Activated gamma-delta T cell treated with anti-CD3 and anti-CD28 coated beads, Interleukin-2, amount 50 U/mL, for 16 hours (primary cell): ENCODE measurements at regions not wholly inside any gene's neighbourhood (a gene's known extent, or its start where the extent isn't known, plus 50 kb on each side); places are given as distances from the start of the nearest gene placed in this dataset.

Experiments
- DNase-seq: peaks from one replicate; pipeline ENCODE4 v3.0.0-alpha.2; 2020; ENCODE audit warnings: low read depth

DNA sequence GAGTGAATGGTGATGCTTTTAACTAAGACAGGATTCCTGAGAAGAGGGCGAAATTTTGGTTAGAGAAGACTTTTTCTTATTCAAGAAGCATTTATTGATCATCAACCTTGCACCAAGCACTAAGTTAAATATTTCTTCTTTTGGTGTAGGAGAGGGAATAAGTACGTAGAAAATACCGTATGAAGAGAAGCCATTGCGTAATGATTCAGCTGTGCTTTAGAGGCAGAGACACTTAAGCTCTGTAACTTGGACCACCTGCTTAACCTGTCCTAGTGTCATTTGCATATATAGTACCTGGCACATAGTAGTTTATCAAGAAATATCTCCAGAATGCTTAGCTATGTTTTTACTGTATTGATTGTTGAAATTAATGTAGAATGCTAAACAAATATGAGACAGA lies 430.9 kb upstream of the ZNF608 start:
- no peak for DNase-seq

DNA sequence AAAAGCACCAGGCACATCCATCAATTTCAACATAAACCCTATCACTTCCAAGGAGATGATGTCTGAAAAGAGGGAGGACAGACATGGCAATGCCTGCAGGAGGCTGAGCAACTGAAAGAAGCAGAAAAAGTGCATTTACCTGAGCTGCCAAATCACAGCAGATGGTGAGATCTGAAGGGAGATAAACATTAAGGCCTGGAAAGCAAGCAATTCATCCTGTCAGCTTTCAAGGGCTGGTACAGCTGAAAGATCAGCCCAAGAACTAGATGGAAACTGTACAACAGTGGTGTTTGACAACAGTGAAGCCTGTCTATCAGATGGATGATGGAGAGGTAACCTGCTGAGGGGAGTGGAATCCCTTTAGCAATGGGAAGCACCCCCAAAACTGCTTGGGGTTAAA lies 433.2 kb upstream of the ZNF608 start:
- DNase-seq, result no peak

DNA sequence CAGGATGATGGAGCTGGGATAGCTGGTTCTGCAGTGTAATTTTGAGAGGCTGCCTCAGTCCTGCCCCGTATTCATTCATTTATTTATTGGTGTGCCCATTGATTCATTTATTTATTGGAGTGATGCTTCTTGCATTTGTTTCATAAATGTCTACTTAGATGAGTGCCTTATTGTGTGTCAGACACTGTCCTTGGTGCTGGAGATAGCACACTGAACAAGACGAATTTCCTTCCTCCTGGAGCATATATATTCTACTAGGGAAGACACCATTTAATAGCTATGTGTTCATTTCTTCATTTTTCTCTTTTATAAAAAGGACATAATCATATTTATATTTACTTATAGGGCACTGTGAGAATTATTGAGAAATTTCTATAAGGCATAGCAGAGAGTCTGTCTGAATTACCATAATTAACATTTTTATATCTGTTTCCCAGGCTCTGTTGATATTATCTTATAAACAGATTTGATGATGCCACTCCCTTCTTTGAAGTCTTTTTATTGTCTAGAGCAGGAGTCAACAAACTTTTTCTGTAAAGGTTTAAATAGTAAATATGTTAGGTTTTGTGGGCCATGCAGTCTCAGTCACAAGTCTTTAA lies 433.9 kb upstream of the ZNF608 start:
- no peak for DNase-seq

DNA sequence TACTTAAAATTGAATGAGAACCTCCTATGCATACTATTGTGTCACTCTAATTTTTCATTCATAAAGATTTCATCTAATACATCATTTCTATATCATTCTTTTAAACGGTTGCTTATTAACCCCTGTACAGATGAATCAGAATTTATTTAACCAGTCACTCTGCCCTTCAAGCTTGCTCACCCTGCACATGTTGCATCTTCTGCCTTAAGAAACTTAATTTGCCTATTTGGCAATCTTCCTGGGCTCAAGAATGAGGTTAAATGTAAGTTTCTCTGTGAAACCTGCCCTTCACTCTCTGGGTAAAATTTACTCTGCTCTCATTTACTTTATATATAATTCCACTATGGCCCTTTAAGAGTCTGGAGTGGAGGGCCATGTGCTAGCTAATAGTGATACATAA lies 434.7 kb upstream of the ZNF608 start:
- no peak for DNase-seq

DNA sequence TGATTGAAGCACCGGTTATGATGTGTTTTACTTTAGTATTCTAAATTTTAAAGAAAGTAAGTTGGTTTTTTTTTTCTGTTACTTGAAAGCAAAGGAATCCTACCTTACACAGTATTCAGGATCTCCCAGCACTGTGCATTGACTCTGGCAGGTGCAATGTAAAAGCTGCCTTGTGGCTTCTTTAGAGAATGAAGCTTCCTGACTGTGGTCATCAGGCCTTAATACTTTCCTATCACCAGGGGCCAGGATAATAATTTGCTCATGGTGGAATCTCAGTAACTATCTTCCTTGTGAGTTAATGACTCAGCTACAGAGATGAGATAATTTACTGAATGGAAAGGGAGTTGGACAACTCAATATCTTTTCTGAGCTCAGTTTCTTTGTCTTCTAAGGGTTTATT lies 435.5 kb upstream of the ZNF608 start:
- DNase-seq, result no peak

DNA sequence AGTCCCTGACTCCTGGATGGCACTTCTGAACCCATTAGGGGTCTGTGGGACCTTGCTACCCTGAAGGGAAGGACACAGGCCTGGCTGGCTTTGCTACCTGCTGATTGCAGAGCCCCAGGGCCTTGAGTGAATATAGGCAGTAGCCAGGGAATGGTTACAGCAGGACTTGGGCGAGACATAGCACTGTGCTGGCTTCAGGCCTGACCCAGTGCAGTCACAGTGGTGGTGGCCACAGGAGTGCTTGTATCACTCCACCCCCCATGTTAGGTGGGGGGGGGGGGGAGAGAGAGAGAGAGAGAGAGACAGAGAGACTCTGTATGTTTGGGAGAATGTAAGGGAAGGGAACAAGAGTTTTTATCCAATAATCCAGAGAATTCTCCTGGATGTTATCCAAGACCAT lies 439.3 kb upstream of the ZNF608 start:
- DNase-seq, result no peak

DNA sequence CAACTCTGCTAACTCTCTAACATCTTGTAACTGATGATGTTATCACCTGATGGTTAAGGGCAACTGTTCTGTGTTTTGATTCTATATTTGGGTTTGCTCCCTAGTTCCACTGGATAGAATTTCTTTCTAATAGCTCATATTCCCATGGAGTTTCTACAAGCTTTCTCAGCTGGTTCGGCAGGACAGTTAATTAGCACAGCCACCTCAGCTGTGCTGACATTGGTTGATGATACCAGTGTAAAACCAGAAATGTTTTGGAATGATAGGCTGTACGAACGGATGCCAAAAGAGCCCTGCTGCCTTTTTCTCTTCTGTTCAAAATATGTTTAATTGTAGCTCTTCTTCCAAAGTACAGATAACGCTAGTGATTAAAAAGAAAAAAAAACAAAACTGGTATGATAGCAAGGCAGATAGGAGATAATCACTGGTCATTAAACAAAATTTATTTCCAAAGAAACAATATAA lies 440.5 kb upstream of the ZNF608 start:
- no peak for DNase-seq

DNA sequence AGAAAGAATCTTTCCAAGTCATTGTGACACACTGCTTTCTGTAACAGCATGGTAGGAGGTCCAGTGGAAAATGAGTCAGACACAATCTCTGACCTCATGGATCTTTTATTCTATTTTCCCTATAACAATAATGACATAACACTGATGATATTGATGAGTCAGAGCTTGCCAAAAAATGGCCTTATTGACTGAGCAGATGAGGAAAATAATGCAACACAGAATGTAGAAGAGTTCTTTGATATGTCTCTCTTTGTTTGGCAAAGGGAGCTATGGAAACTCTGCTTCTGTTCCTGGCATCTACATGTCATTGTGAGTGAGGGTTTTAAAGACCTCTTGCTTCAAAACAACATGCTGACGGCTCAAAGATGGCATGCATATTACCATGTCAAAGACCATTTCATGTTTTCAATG lies 443.1 kb upstream of the ZNF608 start:
- DNase-seq, result no peak

DNA sequence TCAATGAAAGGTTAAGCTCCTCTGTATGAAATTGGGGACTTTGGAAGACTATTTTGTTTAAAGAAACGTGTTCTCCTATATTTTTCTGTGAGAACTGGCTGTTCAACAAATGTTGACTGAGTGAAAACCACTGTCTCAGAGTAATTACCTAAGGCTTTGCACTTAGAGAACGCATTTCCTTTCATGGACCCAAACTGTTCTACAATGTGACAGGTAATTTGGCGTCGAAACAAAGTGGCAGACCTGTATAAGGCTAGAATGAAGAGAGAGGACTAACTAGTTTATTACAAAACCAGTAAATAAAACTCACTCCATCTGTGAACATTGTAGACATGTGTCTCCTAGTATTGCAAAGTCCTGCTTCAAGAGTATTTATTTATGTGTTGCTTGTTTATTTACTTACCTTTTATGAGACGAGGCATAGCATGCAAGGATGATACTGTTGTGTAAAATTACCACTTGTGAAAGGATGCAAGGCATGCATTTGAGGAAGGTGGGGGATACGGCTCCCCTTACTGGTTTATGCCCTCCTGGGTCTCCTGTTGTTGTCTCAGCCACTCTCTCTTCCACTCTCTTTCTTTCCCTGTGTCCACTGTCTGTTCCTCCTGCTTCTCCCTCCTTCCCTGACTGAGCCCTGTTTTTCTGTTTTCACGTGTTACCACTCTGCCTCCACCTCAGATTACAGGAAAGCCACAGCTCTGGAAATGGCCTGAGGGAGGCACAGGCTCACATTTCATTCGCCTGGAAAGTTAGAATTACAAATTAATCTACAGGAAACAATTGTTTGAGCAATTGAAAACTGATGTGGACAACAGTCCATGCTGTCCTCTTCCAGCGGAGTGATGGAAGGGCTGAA lies 444.0 kb upstream of the ZNF608 start:
- no peak for DNase-seq

DNA sequence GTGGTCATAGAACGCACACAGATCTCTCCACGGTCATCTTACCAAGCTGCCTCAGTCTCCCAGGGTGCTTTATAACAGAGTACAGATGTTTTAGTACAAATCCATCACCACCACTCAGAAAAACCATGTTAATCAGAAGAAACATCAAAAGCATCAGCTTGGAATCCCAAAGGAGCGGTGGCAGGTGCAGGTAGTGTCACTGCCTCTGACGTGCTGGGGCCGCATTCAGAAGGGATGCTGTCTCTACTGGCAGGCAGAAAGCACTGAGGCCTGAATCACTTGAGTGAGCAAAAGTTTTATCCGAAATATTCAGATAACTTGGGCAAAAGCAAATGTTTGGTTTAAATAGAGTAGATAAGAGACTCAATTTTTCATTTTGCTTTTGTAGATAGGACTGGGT lies 448.4 kb upstream of the ZNF608 start:
- no peak for DNase-seq

DNA sequence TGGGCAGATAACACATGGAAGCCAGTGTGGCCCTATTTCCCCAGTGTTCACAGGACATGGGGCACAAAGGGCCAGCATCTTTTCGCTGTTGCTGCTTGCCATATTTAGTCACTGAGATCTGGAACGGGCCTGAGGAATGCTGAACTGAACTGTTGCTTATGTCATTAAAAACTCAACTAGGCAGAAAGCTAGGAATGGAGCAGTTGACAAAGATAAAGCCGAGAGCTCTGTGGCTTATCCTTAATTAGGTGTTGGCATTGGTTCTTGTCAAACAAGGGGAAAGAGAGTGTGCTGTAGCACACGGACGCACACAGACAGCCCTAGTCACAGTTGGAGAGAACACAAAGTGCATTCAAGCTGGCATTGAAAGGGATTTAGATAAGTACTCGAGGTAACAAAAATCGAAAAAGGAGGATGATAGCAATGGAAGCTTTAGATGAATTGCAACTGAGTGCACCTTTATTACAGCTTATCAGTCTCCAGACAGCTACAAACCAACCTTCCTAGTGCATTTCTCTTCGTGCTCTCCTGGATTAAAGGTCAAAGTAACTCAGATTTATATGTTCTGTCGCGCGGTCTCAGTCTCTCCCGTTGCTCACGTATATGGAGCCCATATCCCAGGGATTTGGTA lies 450.2 kb upstream of the ZNF608 start:
- no peak for DNase-seq

DNA sequence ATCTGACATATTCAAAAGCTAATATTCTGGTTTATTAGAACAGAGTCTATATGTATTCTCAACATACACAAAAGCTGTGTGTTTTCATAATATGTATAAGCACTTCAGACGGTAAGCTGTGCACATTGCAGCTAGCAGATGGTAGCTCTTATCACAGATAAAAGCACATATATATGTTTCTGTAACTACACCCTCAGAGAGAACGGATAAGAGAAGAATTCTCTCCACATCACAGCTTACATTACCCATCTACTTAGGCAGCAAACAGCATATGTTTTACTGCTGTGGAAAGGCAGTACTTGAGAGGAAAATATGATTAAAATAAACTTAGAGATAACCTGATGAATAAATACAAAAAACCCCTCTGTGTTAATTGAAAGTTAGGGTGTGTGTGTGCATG lies 450.9 kb upstream of the ZNF608 start:
- no peak for DNase-seq

DNA sequence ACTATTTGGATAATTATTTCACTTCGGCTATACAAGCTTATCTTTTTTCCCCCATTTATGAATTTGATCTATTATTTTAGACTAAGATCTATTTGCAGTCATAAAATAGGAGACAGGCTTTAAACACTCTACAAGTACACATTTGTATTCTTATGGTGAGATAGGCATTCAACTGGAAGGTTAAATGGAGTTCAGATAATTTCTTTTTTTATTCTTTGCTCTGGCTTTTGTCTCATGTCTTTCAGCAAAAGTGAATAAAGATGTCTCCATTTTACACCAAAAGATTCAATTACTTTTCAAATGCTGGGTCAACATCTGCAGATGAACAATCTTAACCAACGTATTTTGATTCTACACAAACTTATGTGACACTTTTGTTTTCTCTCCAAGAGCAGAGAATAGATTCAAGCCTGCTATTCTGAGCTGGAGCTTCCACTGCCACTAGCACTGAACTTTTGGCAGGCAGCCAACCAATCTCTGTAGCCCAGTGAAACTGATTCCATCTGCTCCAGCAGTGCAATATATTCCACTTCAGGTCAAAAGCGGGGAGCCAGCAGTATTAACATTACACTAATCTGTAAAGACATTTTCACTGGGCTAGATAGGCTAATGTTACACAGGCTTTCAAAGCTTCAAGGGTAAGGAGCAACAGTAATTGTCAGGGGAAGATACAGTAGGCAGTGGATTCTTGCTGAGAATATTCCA lies 452.0 kb upstream of the ZNF608 start:
- no peak for DNase-seq

DNA sequence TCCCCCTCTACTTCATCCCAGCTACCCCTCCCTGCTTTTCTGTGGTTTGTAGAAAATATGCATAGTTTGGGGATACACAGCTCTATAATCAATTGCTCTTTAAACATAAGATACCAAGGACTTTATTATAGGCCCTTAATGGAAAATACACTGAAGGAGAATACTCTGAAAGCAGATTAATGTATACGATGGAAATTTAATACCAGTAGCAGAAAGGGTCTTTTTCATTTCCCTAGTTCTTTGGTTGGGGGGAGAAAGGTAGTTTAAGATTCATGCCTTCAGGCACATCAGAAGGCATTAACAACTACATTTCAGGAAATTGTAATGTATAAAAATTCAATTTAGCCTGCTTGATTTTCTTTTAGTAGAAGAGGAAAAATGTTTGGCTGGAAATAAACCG lies 452.9 kb upstream of the ZNF608 start:
- DNase-seq, result no peak

DNA sequence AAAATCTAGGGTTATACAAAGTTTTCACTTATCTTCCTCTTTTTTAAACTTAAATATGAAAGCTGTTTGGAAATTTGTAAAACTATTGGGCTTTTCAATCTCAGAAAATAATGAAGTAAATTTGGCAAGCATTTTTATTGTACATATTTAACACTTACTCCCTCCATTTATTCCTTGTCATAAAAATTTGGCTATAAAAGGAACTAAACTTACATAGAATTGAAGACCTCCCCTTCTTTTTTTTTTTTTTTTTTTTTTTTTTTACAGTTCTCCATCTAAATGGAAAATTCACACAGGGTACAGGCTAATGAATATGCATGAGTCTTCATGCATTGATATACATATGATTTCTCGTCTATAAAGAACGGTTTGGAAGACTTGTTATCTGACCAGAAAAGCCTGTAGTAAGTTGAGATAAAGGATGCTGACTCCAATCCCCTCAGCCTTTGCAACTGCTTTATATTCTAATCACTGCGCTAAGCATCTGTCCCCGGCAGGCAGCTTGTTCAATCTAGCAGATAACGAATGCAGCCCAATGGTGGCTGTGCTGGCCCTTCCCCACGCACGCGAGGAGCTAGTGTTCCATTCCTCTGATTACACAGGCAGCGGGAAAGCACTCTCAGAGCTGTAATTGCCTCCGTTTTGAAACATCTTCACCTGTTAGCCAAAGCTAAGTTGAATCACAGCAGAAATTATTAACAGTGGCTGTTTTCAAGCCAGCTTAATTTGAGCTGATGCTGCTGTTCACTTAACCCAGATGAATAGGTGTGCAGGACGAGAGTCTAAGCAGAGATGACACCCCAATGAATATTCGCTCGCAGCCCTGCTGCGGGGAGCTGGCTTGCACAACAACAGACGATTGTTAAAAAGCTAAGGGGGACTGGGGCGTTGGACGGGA lies 453.8 kb upstream of the ZNF608 start:
- DNase-seq, result no peak

DNA sequence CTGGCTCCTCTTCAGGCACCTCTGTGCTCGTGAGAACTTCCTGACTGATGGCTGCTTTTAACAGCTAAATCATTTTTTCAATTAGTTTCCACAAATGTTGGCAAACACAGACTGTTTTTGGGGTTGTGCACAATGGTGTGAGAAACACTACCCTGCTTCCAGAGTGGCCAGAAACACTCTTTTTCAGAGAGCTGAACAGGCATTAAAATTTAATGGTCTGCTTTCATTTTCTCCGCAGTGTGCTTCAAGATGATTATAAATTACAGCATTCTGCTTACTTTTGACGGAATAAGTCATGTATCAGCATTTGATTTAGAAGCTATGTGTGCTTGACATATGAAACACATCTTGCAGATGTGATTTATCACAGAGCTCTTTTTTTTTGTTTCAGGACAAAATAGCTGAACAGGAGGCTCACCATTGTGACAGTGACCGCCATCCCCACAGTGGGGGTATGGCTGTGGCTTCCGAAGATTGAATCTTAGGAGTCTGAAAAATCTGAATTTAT lies 454.5 kb upstream of the ZNF608 start:
- DNase-seq, result no peak

DNA sequence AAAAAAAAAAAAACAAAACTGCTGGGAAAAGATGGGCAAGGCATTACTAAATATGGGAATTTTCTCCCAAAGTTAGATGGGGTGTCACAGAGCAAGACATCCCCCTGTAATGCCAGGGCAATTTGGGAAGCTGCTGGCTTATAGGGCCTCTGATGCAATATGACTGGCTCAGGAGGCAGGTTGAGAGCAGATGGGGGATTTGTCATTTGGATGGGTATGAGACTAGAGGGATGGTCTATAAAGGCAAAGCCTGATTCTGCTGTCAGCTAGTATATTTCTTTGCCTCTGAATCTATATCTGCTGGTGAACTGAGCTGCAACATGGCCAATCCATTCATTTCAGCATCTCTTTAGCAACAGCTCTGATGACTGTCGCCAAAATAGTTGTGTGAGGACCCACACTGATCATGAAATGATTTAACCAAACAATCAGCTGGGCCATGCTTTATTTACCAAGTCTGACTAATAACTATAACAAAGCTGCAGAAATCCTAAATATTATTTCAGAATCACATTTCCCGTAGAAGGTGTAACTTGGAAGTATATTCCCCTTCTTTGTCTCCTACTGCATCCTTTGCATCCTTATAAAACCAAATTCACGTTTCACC lies 455.1 kb upstream of the ZNF608 start:
- no peak for DNase-seq

DNA sequence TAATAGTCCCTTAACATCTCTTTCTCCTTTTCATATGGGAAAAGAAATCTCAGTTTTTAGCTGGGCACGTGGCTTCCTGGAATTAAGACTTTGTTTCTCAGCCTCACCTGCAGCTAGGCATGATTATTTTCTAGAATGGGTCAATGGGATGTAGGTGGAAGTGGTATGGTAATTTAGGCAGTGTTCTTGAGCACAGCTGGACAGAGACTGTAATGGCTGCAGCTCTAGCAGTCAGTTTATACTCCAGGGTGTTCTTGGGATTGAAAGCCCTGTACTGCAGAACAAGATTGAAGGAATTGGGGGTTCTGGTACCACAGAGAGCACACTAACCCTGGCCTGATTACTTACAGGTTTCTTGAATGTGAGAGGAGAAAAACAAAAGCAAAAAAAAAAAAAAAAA lies 455.9 kb upstream of the ZNF608 start:
- DNase-seq, result no peak

DNA sequence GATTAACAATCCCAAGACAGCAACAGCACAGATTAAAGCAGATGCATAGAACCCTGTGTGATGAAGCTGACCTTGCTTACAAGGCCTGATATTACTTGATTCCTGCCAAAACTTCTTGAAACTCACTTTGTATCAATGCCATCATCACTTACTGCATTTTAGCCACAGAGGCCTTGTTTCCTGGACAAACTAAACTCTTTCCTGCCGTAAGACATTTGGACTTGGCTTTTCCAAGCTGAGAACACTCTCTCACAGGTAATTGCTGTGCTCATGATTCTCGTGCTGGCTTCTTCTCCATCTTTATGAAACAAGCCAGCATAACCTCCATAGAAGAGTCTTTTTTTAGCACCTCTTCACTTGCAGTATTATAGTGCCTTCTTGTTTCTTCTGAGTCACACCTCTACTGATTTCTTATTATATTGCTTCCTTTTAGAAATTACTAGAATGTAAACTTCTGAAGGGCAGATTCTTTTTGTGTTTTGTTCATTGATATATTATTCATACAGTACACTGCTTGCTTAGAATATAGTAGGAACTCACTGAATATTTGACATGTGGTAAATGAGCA lies 456.5 kb upstream of the ZNF608 start:
- no peak for DNase-seq

DNA sequence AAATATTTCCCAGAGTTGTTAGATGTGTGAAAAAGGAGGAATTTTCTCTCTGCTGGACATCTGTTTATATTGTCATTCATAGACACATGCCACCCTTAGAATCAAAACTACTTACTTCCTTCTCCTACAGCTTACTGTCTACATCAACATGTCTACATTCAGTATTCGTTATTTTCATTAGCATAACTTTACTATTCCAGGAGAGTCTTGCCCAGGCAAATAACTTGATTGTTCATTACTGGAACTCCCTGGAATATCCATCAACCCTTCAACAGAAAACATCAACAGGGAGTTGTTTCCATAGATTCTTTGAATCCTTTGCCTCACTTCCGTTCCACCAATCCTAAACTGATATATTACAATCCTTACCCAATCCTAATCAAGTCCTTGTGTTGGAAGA lies 457.5 kb upstream of the ZNF608 start:
- no peak for DNase-seq
